ENCODE measurements at regions not wholly inside any gene's neighbourhood (a gene's known extent, or its start where the extent isn't known, plus 50 kb on each side); places are given as distances from the start of the nearest gene placed in this dataset.
"Not testable (repeated sequence)": the region's sequence is repeated elsewhere in the genome, so short reads cannot be mapped to it uniquely, and the experiment has no call there.

GRCh38 chr22:35186492-35186891, 70.8 kb upstream of the HMGXB4 start:
- Mint-ChIP-seq H3K4me3 (ENCODE audit: low read depth) (no peak overlapping the region), H3K27ac (no peak overlapping the region), H3K4me1 (ENCODE audit: low read depth) (no peaks in the 10 kb centered on the region), H3K36me3 (ENCODE audit: insufficient read depth) (no peaks in the 10 kb centered on the region), H3K27me3 (no peaks in the 10 kb centered on the region), H3K9me3 (ENCODE audit: low read depth) (peaks cover 9% of the 10 kb centered on the region)
- DNase-seq (ENCODE audit: low spot score, unreplicated experiment), result no peak
- no peak for TF ChIP-seq CTCF (IDR thresholded peaks at IDR 0.05; ENCODE audit: unreplicated experiment)

- not testable (repeated sequence) for H3K27me3 Mint-ChIP-seq; H3K27ac Mint-ChIP-seq; H3K4me1 Mint-ChIP-seq (ENCODE audit: low read depth); H3K9me3 Mint-ChIP-seq (ENCODE audit: low read depth); DNase-seq (ENCODE audit: low spot score, unreplicated experiment); H3K36me3 Mint-ChIP-seq (ENCODE audit: insufficient read depth); H3K4me3 Mint-ChIP-seq (ENCODE audit: low read depth)
Observed at GRCh38 chr22:35188930-35189329, 68.4 kb upstream of the HMGXB4 start.

- Mint-ChIP-seq H3K27me3 (no peaks in the 10 kb centered on the region), H3K4me3 (ENCODE audit: low read depth) (no peak overlapping the region), H3K4me1 (ENCODE audit: low read depth) (no peaks in the 10 kb centered on the region), H3K9me3 (ENCODE audit: low read depth) (peaks cover 4% of the 10 kb centered on the region), H3K36me3 (ENCODE audit: insufficient read depth) (no peaks in the 10 kb centered on the region), H3K27ac (no peak overlapping the region)
- no peak for TF ChIP-seq CTCF (IDR thresholded peaks at IDR 0.05; ENCODE audit: unreplicated experiment)
- DNase-seq (ENCODE audit: low spot score, unreplicated experiment), result no peak
Observed at GRCh38 chr22:35189559-35189958, 67.7 kb upstream of the HMGXB4 start.

- no peaks in the 10 kb centered on the region for H3K36me3 Mint-ChIP-seq (ENCODE audit: insufficient read depth)
- H3K4me1 Mint-ChIP-seq (ENCODE audit: low read depth), result no peaks in the 10 kb centered on the region
- H3K27me3 Mint-ChIP-seq, result no peaks in the 10 kb centered on the region
- H3K27ac Mint-ChIP-seq, result no peak overlapping the region
- TF ChIP-seq CTCF (IDR thresholded peaks at IDR 0.05; ENCODE audit: unreplicated experiment), result no peak
- H3K9me3 Mint-ChIP-seq (ENCODE audit: low read depth), result peaks cover 4% of the 10 kb centered on the region
- no peak for DNase-seq (ENCODE audit: low spot score, unreplicated experiment)
- no peak overlapping the region for H3K4me3 Mint-ChIP-seq (ENCODE audit: low read depth)
Observed at GRCh38 chr22:35191412-35191811, 65.9 kb upstream of the HMGXB4 start.

GRCh38 chr22:35192129-35192918, 65.0 kb upstream of the HMGXB4 start:
- Mint-ChIP-seq H3K9me3 (ENCODE audit: low read depth) (peaks cover 4% of the 10 kb centered on the region), H3K27me3 (peaks cover 3% of the 10 kb centered on the region), H3K4me3 (ENCODE audit: low read depth) (no peak overlapping the region), H3K27ac (no peak overlapping the region), H3K36me3 (ENCODE audit: insufficient read depth) (no peaks in the 10 kb centered on the region), H3K4me1 (ENCODE audit: low read depth) (no peaks in the 10 kb centered on the region)
- TF ChIP-seq CTCF (IDR thresholded peaks at IDR 0.05; ENCODE audit: unreplicated experiment), result no peak
- no peak for DNase-seq (ENCODE audit: low spot score, unreplicated experiment)

- Mint-ChIP-seq H3K27ac (no peak overlapping the region), H3K4me3 (ENCODE audit: low read depth) (no peak overlapping the region), H3K36me3 (ENCODE audit: insufficient read depth) (no peaks in the 10 kb centered on the region), H3K9me3 (ENCODE audit: low read depth) (no peaks in the 10 kb centered on the region), H3K4me1 (ENCODE audit: low read depth) (no peaks in the 10 kb centered on the region), H3K27me3 (peaks cover 8% of the 10 kb centered on the region)
- no peak for TF ChIP-seq CTCF (IDR thresholded peaks at IDR 0.05; ENCODE audit: unreplicated experiment)
- no peak for DNase-seq (ENCODE audit: low spot score, unreplicated experiment)
Observed at GRCh38 chr22:35195226-35195625, 62.1 kb upstream of the HMGXB4 start.
